ENCODE measurements at regions not wholly inside any gene's neighbourhood (a gene's known extent, or its start where the extent isn't known, plus 50 kb on each side); places are given as distances from the start of the nearest gene placed in this dataset.

DNA sequence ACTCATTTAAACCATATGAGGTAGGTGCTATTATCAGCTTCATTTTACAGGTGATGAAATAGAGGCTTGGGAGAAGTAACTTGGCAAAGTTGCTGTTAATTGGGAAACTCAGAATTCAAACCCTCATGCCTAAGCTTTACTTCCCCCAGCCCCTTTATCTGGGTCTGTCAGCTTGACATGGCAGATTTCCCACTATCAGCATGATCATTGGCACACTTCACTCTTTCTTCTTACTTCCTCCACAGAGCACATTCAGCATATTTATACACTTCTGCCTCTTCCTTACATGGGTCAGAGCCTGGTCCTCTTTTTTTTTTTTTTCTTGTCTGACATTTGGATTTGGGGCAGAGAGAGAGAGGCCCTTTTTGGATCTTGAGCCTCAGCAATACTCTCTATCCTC is 56.5 kb upstream of the ARX start:
- no peak for DNase-seq (ENCODE audit: low read depth)
- TF ChIP-seq, protein P1, sequence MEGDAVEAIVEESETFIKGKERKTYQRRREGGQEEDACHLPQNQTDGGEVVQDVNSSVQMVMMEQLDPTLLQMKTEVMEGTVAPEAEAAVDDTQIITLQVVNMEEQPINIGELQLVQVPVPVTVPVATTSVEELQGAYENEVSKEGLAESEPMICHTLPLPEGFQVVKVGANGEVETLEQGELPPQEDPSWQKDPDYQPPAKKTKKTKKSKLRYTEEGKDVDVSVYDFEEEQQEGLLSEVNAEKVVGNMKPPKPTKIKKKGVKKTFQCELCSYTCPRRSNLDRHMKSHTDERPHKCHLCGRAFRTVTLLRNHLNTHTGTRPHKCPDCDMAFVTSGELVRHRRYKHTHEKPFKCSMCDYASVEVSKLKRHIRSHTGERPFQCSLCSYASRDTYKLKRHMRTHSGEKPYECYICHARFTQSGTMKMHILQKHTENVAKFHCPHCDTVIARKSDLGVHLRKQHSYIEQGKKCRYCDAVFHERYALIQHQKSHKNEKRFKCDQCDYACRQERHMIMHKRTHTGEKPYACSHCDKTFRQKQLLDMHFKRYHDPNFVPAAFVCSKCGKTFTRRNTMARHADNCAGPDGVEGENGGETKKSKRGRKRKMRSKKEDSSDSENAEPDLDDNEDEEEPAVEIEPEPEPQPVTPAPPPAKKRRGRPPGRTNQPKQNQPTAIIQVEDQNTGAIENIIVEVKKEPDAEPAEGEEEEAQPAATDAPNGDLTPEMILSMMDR (conservative IDR thresholded peaks at IDR 0.05; ENCODE audit: low read depth, low read length), result no peak
- H3K4me3 ChIP-seq (ENCODE audit: low read depth, low read length), result no peak overlapping the region

DNA sequence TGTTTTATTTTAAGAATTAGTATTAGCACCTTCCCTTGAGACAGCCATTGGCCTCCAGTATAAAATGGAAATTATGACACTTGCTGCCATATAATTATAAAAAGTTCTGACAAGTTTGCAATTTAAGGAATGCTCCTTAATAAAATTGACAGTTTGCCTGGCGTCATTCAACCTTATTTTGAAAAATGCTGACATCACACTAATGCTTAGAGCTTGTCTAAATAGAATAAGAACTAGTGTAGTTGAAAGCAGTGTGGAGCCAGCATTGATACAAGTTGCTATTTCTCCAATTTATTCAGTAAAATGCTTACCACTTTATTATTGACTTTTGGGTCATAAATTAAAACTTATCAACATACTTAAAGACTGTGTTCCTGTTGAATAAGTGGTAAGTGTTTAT is 54.3 kb upstream of the ARX start:
- DNase-seq (ENCODE audit: low read depth), result no peak
- no peak overlapping the region for H3K4me3 ChIP-seq (ENCODE audit: low read depth, low read length)
- TF ChIP-seq, protein P1 (conservative IDR thresholded peaks at IDR 0.05; ENCODE audit: low read depth, low read length), result no peak

DNA sequence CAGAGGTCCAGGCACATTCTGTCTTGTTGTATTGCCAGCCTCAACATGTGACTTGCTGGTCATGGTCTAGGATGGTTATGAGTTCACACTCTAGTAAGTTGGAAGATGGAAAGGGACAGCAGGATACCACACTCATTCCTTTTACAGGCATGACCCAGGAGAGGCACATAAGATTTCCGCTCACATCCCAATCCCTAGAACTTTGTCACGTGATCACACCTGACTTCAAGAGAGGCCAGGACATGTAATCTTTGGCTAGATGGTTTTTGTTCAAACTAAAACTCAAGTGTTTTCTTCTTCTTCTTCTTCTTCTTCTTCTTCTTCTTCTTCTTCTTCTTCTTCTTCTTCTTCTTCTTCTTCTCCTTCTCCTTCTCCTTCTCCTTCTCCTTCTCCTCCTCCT is 53.4 kb upstream of the ARX start:
- DNase-seq (ENCODE audit: low read depth), result no peak
- TF ChIP-seq, protein P1 (conservative IDR thresholded peaks at IDR 0.05; ENCODE audit: low read depth, low read length), result no peak
- no peak overlapping the region for H3K4me3 ChIP-seq (ENCODE audit: low read depth, low read length)

DNA sequence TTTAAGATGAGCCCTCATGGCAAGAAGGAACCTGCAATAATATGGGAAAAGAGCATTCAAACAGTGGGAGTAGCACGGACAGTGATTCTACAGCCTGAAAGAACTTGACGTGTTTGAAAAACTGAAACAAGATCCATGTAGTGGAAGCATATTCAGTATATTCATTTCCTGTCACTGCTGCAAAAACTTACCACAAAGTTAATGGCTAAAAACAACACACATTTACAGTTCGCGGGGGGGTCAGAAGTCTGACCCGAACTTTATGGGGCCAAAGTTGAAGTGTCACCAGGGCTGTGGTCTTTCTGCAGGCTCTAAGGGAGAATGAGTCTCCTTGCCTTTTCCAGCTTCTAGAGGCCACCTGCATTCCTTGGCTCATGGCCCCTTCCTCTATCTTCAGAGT is 52.6 kb upstream of the ARX start:
- no peak overlapping the region for H3K4me3 ChIP-seq (ENCODE audit: low read depth, low read length)
- DNase-seq (ENCODE audit: low read depth), result no peak
- TF ChIP-seq, protein P1 (conservative IDR thresholded peaks at IDR 0.05; ENCODE audit: low read depth, low read length), result no peak

DNA sequence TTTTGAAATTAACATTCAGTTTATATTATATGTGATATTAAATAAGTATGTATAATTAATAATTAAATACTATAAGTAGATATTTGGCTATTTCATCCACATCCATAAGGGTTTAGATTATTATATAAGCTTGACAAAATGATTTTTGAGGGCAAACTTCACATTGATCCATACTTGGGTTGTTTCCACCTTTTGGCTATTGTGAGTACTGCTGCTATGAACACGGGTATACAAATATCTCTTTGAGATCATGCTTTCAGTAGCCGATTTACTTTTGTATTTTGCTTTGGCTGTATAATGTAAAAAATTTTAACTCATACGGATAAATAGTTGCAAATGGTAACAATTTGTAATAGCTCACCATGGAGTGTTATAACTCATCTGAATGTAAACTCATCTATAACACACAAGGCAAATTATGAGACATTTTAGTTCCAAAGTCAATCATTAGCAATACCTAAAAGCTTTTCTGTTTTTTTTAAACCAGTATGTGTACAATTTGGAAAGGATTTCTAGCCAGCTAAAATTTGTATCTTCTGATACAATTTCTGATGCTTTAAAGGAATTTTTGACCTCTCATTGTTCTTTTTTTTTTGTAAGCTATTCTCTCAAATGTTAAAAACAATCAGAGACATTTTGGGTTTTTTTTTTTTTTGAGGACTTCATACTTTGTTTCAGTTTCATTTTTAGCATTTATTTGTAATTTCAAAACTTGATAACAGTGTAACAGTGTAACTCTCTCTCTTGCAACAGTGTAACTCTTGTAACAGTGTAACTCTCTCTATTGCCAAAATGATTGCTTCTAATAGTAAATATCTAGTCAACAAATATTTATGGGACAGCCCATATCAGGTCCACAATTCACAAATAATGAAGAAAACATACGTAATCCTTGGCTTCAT is 51.8 kb upstream of the ARX start:
- no peak overlapping the region for H3K4me3 ChIP-seq (ENCODE audit: low read depth, low read length)
- TF ChIP-seq, protein P1 (conservative IDR thresholded peaks at IDR 0.05; ENCODE audit: low read depth, low read length), result no peak
- no peak for DNase-seq (ENCODE audit: low read depth)

DNA sequence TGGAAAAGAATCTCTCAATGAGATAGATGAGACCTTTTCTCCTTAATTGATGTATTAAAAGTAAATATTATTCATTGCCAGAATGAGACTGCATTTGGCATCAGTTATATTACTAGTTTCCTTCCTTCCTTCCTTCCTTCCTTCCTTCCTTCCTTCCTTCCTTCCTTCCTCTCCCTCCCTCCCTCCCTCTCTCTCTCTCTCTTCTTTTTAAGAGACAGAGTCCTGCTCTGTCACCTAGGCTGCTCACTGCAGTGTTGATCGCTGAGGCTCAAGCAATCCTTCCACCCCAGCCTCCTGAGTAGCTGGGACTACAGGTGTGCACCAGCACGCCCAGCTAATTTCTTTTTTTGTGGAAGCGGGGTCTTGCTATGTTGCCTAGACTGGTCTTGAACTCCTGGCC is 50.4 kb upstream of the ARX start:
- no peak for DNase-seq (ENCODE audit: low read depth)
- TF ChIP-seq, protein P1 (conservative IDR thresholded peaks at IDR 0.05; ENCODE audit: low read depth, low read length), result no peak
- no peak overlapping the region for H3K4me3 ChIP-seq (ENCODE audit: low read depth, low read length)
